ENCODE measurements at regions not wholly inside any gene's neighbourhood (a gene's known extent, or its start where the extent isn't known, plus 50 kb on each side); places are given as distances from the start of the nearest gene placed in this dataset.
"Not testable (repeated sequence)": the region's sequence is repeated elsewhere in the genome, so short reads cannot be mapped to it uniquely, and the experiment has no call there.

GRCh38 chr3:28972921-28973320, 307.9 kb upstream of the RBMS3 start:
- no peak for DNase-seq

GRCh38 chr3:28973609-28974008, 307.3 kb upstream of the RBMS3 start:
- no peak for DNase-seq

GRCh38 chr3:28978092-28978491, 302.8 kb upstream of the RBMS3 start:
- DNase-seq: no peak

- no peak for DNase-seq
These were observed 300.7 kb upstream of the RBMS3 start for GRCh38 chr3:28980131-28980530.

GRCh38 chr3:28980631-28981030, 300.2 kb upstream of the RBMS3 start:
- no peak for DNase-seq

- DNase-seq: no peak
These were observed 298.0 kb upstream of the RBMS3 start for GRCh38 chr3:28982906-28983305.

GRCh38 chr3:28986922-28987321, 293.9 kb upstream of the RBMS3 start:
- no peak for DNase-seq

GRCh38 chr3:28989646-28990089, 291.2 kb upstream of the RBMS3 start:
- no peak for DNase-seq

GRCh38 chr3:28994161-28994905, 286.5 kb upstream of the RBMS3 start:
- DNase-seq: no peak

GRCh38 chr3:29004885-29005599, 275.8 kb upstream of the RBMS3 start:
- no peak for DNase-seq

- DNase-seq: no peak
These were observed 275.0 kb upstream of the RBMS3 start for GRCh38 chr3:29005862-29006261.

GRCh38 chr3:29011441-29011840, 269.4 kb upstream of the RBMS3 start:
- no peak for DNase-seq

- no peak for DNase-seq
These were observed 268.9 kb upstream of the RBMS3 start for GRCh38 chr3:29011966-29012365.

GRCh38 chr3:29022976-29023375, 257.9 kb upstream of the RBMS3 start:
- DNase-seq: no peak

GRCh38 chr3:29026286-29026685, 254.6 kb upstream of the RBMS3 start:
- DNase-seq: no peak

- DNase-seq: no peak
These were observed 253.9 kb upstream of the RBMS3 start for GRCh38 chr3:29026959-29027358.

GRCh38 chr3:29031175-29031574, 249.7 kb upstream of the RBMS3 start:
- not testable (repeated sequence) for DNase-seq

- DNase-seq: no peak
These were observed 247.4 kb upstream of the RBMS3 start for GRCh38 chr3:29033511-29033910.

GRCh38 chr3:29050155-29050554, 230.7 kb upstream of the RBMS3 start:
- no peak for DNase-seq

- DNase-seq: no peak
These were observed 223.5 kb upstream of the RBMS3 start for GRCh38 chr3:29057326-29057725.

- no peak for DNase-seq
These were observed 216.8 kb upstream of the RBMS3 start for GRCh38 chr3:29064085-29064484.

GRCh38 chr3:29065211-29065785, 215.6 kb upstream of the RBMS3 start:
- no peak for DNase-seq

- DNase-seq: no peak
These were observed 213.9 kb upstream of the RBMS3 start for GRCh38 chr3:29067007-29067406.

- DNase-seq: no peak
These were observed 209.8 kb upstream of the RBMS3 start for GRCh38 chr3:29070959-29071634.
